ENCODE measurements at regions not wholly inside any gene's neighbourhood (a gene's known extent, or its start where the extent isn't known, plus 50 kb on each side); places are given as distances from the start of the nearest gene placed in this dataset.

DNA sequence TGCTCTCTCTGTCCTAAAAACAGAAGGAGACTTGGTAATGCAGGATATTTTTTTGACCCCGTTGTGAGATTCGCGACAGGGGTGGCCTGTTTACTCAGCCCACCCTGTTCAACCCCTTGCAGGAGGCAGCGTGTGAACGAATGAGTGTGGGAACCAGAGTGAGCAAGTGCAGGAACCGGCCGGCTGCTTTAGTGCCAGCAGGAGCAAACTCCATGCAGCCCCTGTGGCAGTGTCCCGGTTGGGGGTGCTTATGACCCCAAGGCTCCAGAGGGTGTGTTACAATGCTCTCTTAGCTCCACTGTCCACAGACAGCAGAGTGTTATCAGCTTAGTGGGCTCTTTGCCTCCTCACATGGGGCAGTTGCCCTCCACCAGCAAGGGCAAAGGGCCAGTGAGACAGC, 225.2 kb downstream of the ETNK1 start:
- Histone ChIP-seq H3K36me3 (ENCODE audit: control insufficient read depth, insufficient read depth, low read length) (no peaks in the 10 kb centered on the region), H3K56ac (ENCODE audit: low read length) (no peak overlapping the region), H3K4me3 (ENCODE audit: low read length) (no peak overlapping the region), H3K79me2 (ENCODE audit: control insufficient read depth, insufficient read depth, low read length) (no peaks in the 10 kb centered on the region), H2AK5ac (ENCODE audit: low read length) (no peak overlapping the region), H3K4me2 (ENCODE audit: low read length) (no peak overlapping the region), H2BK15ac (replicated peaks; ENCODE audit: low read depth) (no peak overlapping the region), H4K8ac (ENCODE audit: low read depth, low read length) (no peak overlapping the region), H3K27me3 (ENCODE audit: insufficient read depth, low read length, poor library complexity) (no peaks in the 10 kb centered on the region), H3K9ac (ENCODE audit: low read length) (no peak overlapping the region), H4K5ac (ENCODE audit: low read length) (no peak overlapping the region), H2BK120ac (ENCODE audit: low read depth, low read length) (no peak overlapping the region), H2BK5ac (ENCODE audit: low read length) (no peak overlapping the region), H3K4ac (ENCODE audit: low read depth, low read length) (no peak overlapping the region), H3K79me1 (ENCODE audit: low read length) (no peaks in the 10 kb centered on the region), H3K27ac (ENCODE audit: low read depth, low read length) (no peak overlapping the region), H3K23ac (ENCODE audit: low read length) (no peak overlapping the region), H3K4me1 (ENCODE audit: control insufficient read depth, low read depth, low read length) (no peaks in the 10 kb centered on the region), H3K18ac (ENCODE audit: low read length) (no peak overlapping the region)
- no CpG with 5 or more reads among the region's 8 CpGs for WGBS (ENCODE audit: extremely low coverage, insufficient coverage, low lambda C conversion rate)
- no peak for DNase-seq

DNA sequence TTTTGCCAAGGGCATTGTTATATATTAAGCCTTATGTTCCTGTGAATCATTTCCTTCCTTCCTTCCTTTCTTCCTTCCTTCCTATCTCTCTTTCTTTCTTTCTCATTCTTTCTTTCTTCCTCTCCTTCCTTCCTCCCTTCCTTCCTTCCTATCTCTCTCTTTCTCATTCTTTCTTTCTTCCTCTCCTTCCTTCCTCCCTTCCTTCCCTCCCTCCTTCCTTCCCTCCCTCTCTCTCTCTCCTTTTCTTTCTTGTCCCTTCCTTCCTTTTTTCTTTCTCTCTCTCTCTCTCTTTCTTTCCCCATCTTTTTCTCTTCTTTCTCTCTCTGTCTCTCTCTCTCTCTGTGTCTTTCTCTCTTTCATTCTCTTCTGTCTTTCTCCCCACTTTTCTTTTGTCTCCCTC, 226.6 kb downstream of the ETNK1 start:
- no peak overlapping the region for H2BK5ac ChIP-seq (ENCODE audit: low read length)
- no peak overlapping the region for H3K4me2 ChIP-seq (ENCODE audit: low read length)
- H3K9ac ChIP-seq (ENCODE audit: low read length), result no peak overlapping the region

GRCh38 chr12:22855456-22855855, 230.5 kb downstream of the ETNK1 start:
- H3K23ac ChIP-seq (ENCODE audit: low read length), result no peak overlapping the region
- no peak overlapping the region for H3K4me2 ChIP-seq (ENCODE audit: low read length)
- DNase-seq, result peak; percentile 90
- no peak overlapping the region for H2BK120ac ChIP-seq (ENCODE audit: low read depth, low read length)
- no peak overlapping the region for H4K8ac ChIP-seq (ENCODE audit: low read depth, low read length)
- H3K27me3 ChIP-seq (ENCODE audit: insufficient read depth, low read length, poor library complexity), result no peaks in the 10 kb centered on the region
- peaks cover 2% of the 10 kb centered on the region for H3K4me1 ChIP-seq (ENCODE audit: control insufficient read depth, low read depth, low read length)
- no peak overlapping the region for H3K56ac ChIP-seq (ENCODE audit: low read length)
- H4K5ac ChIP-seq (ENCODE audit: low read length), result no peak overlapping the region
- no peaks in the 10 kb centered on the region for H3K79me1 ChIP-seq (ENCODE audit: low read length)
- H2BK15ac ChIP-seq (replicated peaks; ENCODE audit: low read depth), result no peak overlapping the region
- no peak overlapping the region for H2BK5ac ChIP-seq (ENCODE audit: low read length)
- WGBS (ENCODE audit: extremely low coverage, insufficient coverage, low lambda C conversion rate), result no CpG with 5 or more reads among the region's 2 CpGs
- no peak overlapping the region for H3K4ac ChIP-seq (ENCODE audit: low read depth, low read length)
- H3K4me3 ChIP-seq (ENCODE audit: low read length), result no peak overlapping the region
- H3K27ac ChIP-seq (ENCODE audit: low read depth, low read length), result no peak overlapping the region
- no peaks in the 10 kb centered on the region for H3K79me2 ChIP-seq (ENCODE audit: control insufficient read depth, insufficient read depth, low read length)
- no peak overlapping the region for H2AK5ac ChIP-seq (ENCODE audit: low read length)
- H3K9ac ChIP-seq (ENCODE audit: low read length), result no peak overlapping the region
- no peaks in the 10 kb centered on the region for H3K36me3 ChIP-seq (ENCODE audit: control insufficient read depth, insufficient read depth, low read length)
- no peak overlapping the region for H3K18ac ChIP-seq (ENCODE audit: low read length)

More for the DNA sequence above, 226.6 kb downstream of the ETNK1 start:
- Histone ChIP-seq H3K56ac (ENCODE audit: low read length) (no peak overlapping the region), H3K79me1 (ENCODE audit: low read length) (no peaks in the 10 kb centered on the region), H2BK15ac (replicated peaks; ENCODE audit: low read depth) (peak overlapping the region; percentile 36), H3K36me3 (ENCODE audit: control insufficient read depth, insufficient read depth, low read length) (no peaks in the 10 kb centered on the region), H3K4ac (ENCODE audit: low read depth, low read length) (no peak overlapping the region), H3K79me2 (ENCODE audit: control insufficient read depth, insufficient read depth, low read length) (no peaks in the 10 kb centered on the region), H2AK5ac (ENCODE audit: low read length) (no peak overlapping the region), H2BK120ac (ENCODE audit: low read depth, low read length) (no peak overlapping the region), H3K4me1 (ENCODE audit: control insufficient read depth, low read depth, low read length) (peaks cover 2% of the 10 kb centered on the region), H3K4me3 (ENCODE audit: low read length) (no peak overlapping the region), H4K8ac (ENCODE audit: low read depth, low read length) (no peak overlapping the region), H3K18ac (ENCODE audit: low read length) (no peak overlapping the region), H4K5ac (ENCODE audit: low read length) (no peak overlapping the region), H3K23ac (ENCODE audit: low read length) (no peak overlapping the region), H3K27ac (ENCODE audit: low read depth, low read length) (no peak overlapping the region), H3K27me3 (ENCODE audit: insufficient read depth, low read length, poor library complexity) (no peaks in the 10 kb centered on the region)
- no peak for DNase-seq

GRCh38 chr12:22856178-22856577, 231.2 kb downstream of the ETNK1 start:
- peak; percentile 56 for DNase-seq
- no peaks in the 10 kb centered on the region for H3K36me3 ChIP-seq (ENCODE audit: control insufficient read depth, insufficient read depth, low read length)
- no peaks in the 10 kb centered on the region for H3K27me3 ChIP-seq (ENCODE audit: insufficient read depth, low read length, poor library complexity)
- H3K79me2 ChIP-seq (ENCODE audit: control insufficient read depth, insufficient read depth, low read length), result no peaks in the 10 kb centered on the region
- H3K56ac ChIP-seq (ENCODE audit: low read length), result no peak overlapping the region
- H3K4ac ChIP-seq (ENCODE audit: low read depth, low read length), result no peak overlapping the region
- H2BK15ac ChIP-seq (replicated peaks; ENCODE audit: low read depth), result no peak overlapping the region
- H3K9ac ChIP-seq (ENCODE audit: low read length), result no peak overlapping the region
- no peak overlapping the region for H2BK5ac ChIP-seq (ENCODE audit: low read length)
- no CpG with 5 or more reads among the region's 2 CpGs for WGBS (ENCODE audit: extremely low coverage, insufficient coverage, low lambda C conversion rate)
- no peak overlapping the region for H3K4me3 ChIP-seq (ENCODE audit: low read length)
- H3K4me1 ChIP-seq (ENCODE audit: control insufficient read depth, low read depth, low read length), result peaks cover 2% of the 10 kb centered on the region
- no peak overlapping the region for H2AK5ac ChIP-seq (ENCODE audit: low read length)
- no peak overlapping the region for H3K4me2 ChIP-seq (ENCODE audit: low read length)
- H3K27ac ChIP-seq (ENCODE audit: low read depth, low read length), result no peak overlapping the region
- no peak overlapping the region for H3K23ac ChIP-seq (ENCODE audit: low read length)
- H4K8ac ChIP-seq (ENCODE audit: low read depth, low read length), result no peak overlapping the region
- H4K5ac ChIP-seq (ENCODE audit: low read length), result no peak overlapping the region
- H3K79me1 ChIP-seq (ENCODE audit: low read length), result no peaks in the 10 kb centered on the region
- no peak overlapping the region for H2BK120ac ChIP-seq (ENCODE audit: low read depth, low read length)
- no peak overlapping the region for H3K18ac ChIP-seq (ENCODE audit: low read length)

DNA sequence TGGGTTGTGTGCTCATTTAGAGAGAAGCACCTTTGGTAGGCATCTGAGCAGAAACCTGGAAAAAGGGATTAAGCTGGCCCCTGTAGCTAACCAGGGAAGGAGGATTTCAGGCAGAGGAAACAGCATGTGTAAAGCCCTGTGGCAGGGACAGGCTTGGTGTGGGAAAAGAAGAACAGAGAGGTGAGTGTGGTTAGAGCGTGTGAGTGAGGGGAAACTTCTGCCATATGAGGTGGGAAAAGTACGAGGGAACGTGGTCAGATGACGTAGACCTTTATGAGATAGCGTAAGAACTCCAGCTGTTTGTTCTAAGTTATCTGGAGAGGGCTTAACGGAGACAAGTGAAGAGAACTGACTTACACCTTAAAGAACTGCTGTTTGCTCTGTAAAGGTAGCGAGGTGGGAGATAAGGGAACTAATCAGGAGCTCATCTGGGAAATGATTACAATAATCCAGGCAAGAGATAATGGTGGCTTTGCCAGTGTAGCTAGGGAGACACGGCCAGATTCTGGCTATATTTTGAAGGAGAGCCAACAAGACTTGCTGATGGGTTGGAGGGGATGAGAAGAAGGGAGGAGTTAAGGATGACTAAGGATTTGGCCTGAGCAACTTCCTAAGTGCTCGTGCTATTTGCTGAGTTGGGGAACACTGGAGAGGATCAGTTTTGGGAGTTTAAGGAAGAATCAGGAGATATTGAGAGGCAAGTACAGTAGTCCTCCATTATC, 234.0 kb downstream of the ETNK1 start:
- H3K79me1 ChIP-seq (ENCODE audit: low read length), result no peaks in the 10 kb centered on the region
- no peaks in the 10 kb centered on the region for H3K36me3 ChIP-seq (ENCODE audit: control insufficient read depth, insufficient read depth, low read length)
- H4K8ac ChIP-seq (ENCODE audit: low read depth, low read length), result no peak overlapping the region
- DNase-seq, result peak; percentile 96
- peak overlapping the region; percentile 21 for H3K9ac ChIP-seq (ENCODE audit: low read length)
- H2AK5ac ChIP-seq (ENCODE audit: low read length), result no peak overlapping the region
- no peaks in the 10 kb centered on the region for H3K27me3 ChIP-seq (ENCODE audit: insufficient read depth, low read length, poor library complexity)
- H3K79me2 ChIP-seq (ENCODE audit: control insufficient read depth, insufficient read depth, low read length), result no peaks in the 10 kb centered on the region
- H3K23ac ChIP-seq (ENCODE audit: low read length), result no peak overlapping the region
- H3K4me3 ChIP-seq (ENCODE audit: low read length), result no peak overlapping the region
- H2BK120ac ChIP-seq (ENCODE audit: low read depth, low read length), result no peak overlapping the region
- no CpG with 5 or more reads among the region's 9 CpGs for WGBS (ENCODE audit: extremely low coverage, insufficient coverage, low lambda C conversion rate)
- peak overlapping the region; percentile 25 for H2BK5ac ChIP-seq (ENCODE audit: low read length)
- peak overlapping the region; percentile 34 for H3K56ac ChIP-seq (ENCODE audit: low read length)
- peak overlapping the region; percentile 76 for H3K4ac ChIP-seq (ENCODE audit: low read depth, low read length)
- H3K4me2 ChIP-seq (ENCODE audit: low read length), result no peak overlapping the region
- peak overlapping the region; percentile 40 for H3K27ac ChIP-seq (ENCODE audit: low read depth, low read length)
- H2BK15ac ChIP-seq (replicated peaks; ENCODE audit: low read depth), result no peak overlapping the region
- no peak overlapping the region for H4K5ac ChIP-seq (ENCODE audit: low read length)
- H3K18ac ChIP-seq (ENCODE audit: low read length), result peak overlapping the region; percentile 25
- H3K4me1 ChIP-seq (ENCODE audit: control insufficient read depth, low read depth, low read length), result peaks cover 4% of the 10 kb centered on the region

- Histone ChIP-seq H3K56ac (ENCODE audit: low read length) (no peak overlapping the region), H3K27me3 (ENCODE audit: insufficient read depth, low read length, poor library complexity) (no peaks in the 10 kb centered on the region), H2AK5ac (ENCODE audit: low read length) (no peak overlapping the region), H2BK120ac (ENCODE audit: low read depth, low read length) (no peak overlapping the region), H3K36me3 (ENCODE audit: control insufficient read depth, insufficient read depth, low read length) (no peaks in the 10 kb centered on the region), H3K4me3 (ENCODE audit: low read length) (no peak overlapping the region), H3K18ac (ENCODE audit: low read length) (peak overlapping the region; percentile 9), H3K9ac (ENCODE audit: low read length) (no peak overlapping the region), H4K5ac (ENCODE audit: low read length) (no peak overlapping the region), H3K27ac (ENCODE audit: low read depth, low read length) (no peak overlapping the region), H3K4ac (ENCODE audit: low read depth, low read length) (no peak overlapping the region), H3K4me1 (ENCODE audit: control insufficient read depth, low read depth, low read length) (peaks cover 5% of the 10 kb centered on the region), H2BK5ac (ENCODE audit: low read length) (no peak overlapping the region), H3K79me2 (ENCODE audit: control insufficient read depth, insufficient read depth, low read length) (no peaks in the 10 kb centered on the region), H2BK15ac (replicated peaks; ENCODE audit: low read depth) (no peak overlapping the region), H3K4me2 (ENCODE audit: low read length) (no peak overlapping the region), H3K23ac (ENCODE audit: low read length) (no peak overlapping the region), H3K79me1 (ENCODE audit: low read length) (no peaks in the 10 kb centered on the region), H4K8ac (ENCODE audit: low read depth, low read length) (no peak overlapping the region)
- peak; percentile 39 for DNase-seq
- no CpG with 5 or more reads among the region's 3 CpGs for WGBS (ENCODE audit: extremely low coverage, insufficient coverage, low lambda C conversion rate)
Observed at GRCh38 chr12:22860926-22861325, 236.0 kb downstream of the ETNK1 start.

All from mesendoderm (in vitro differentiated cells).